SIG-M5 treated with dmso at 0.1 percent for 504 hours (cell line): ENCODE measurements at regions not wholly inside any gene's neighbourhood (a gene's known extent, or its start where the extent isn't known, plus 50 kb on each side); places are given as distances from the start of the nearest gene placed in this dataset.

Experiments
- DNase-seq: peaks from one replicate; lab custom pipeline; 2025; ENCODE audit not compliant: unreplicated experiment; lab: John Stamatoyannopoulos, UW

- no peak for DNase-seq
Measured at GRCh38 chr5:133806847-133807246, 161.6 kb downstream of the C5orf15 start.

GRCh38 chr5:133801955-133802751 is 166.3 kb downstream of the C5orf15 start:
- DNase-seq, result no peak

- DNase-seq, result no peak
Measured at GRCh38 chr5:133801431-133801830, 167.0 kb downstream of the C5orf15 start.

- no peak for DNase-seq
Measured at GRCh38 chr5:133799571-133800237, 168.7 kb downstream of the C5orf15 start.

GRCh38 chr5:133797167-133797566 is 171.3 kb downstream of the C5orf15 start:
- DNase-seq, result no peak

GRCh38 chr5:133796186-133796585 is 172.2 kb downstream of the C5orf15 start:
- DNase-seq, result no peak

- no peak for DNase-seq
Measured at GRCh38 chr5:133794771-133795415, 173.5 kb downstream of the C5orf15 start.

- no peak for DNase-seq
Measured at GRCh38 chr5:133793756-133794465, 174.5 kb downstream of the C5orf15 start.

GRCh38 chr5:133792655-133793054 is 175.8 kb downstream of the C5orf15 start:
- no peak for DNase-seq

- no peak for DNase-seq
Measured at GRCh38 chr5:133792024-133792423, 176.4 kb downstream of the C5orf15 start.

- no peak for DNase-seq
Measured at GRCh38 chr5:133790898-133791297, 177.5 kb downstream of the C5orf15 start.

- DNase-seq, result no peak
Measured at GRCh38 chr5:133789428-133789827, 177.1 kb upstream of the FSTL4 start.

GRCh38 chr5:133788121-133788520 is 175.8 kb upstream of the FSTL4 start:
- DNase-seq, result no peak

GRCh38 chr5:133786420-133786819 is 174.1 kb upstream of the FSTL4 start:
- DNase-seq, result no peak

GRCh38 chr5:133785182-133785581 is 172.8 kb upstream of the FSTL4 start:
- no peak for DNase-seq

- DNase-seq, result no peak
Measured at GRCh38 chr5:133783481-133783880, 171.1 kb upstream of the FSTL4 start.

GRCh38 chr5:133782736-133783135 is 170.4 kb upstream of the FSTL4 start:
- no peak for DNase-seq

GRCh38 chr5:133781436-133782225 is 169.3 kb upstream of the FSTL4 start:
- DNase-seq, result no peak

GRCh38 chr5:133780619-133781280 is 168.4 kb upstream of the FSTL4 start:
- no peak for DNase-seq

GRCh38 chr5:133779828-133780475 is 167.6 kb upstream of the FSTL4 start:
- no peak for DNase-seq
